ENCODE measurements at regions not wholly inside any gene's neighbourhood (a gene's known extent, or its start where the extent isn't known, plus 50 kb on each side); places are given as distances from the start of the nearest gene placed in this dataset.
"Not testable (repeated sequence)": the region's sequence is repeated elsewhere in the genome, so short reads cannot be mapped to it uniquely, and the experiment has no call there.

GRCh38 chr11:33553486-33553885, 147.1 kb downstream of the C11orf91 start:
- no peak for DNase-seq

- no peak for DNase-seq
These were observed 147.9 kb downstream of the C11orf91 start for GRCh38 chr11:33552756-33553155.

GRCh38 chr11:33551051-33551450, 149.6 kb downstream of the C11orf91 start:
- DNase-seq: no peak

GRCh38 chr11:33549483-33549882, 151.1 kb downstream of the C11orf91 start:
- DNase-seq: no peak

- no peak for DNase-seq
These were observed 154.7 kb downstream of the C11orf91 start for GRCh38 chr11:33545931-33546330.

- DNase-seq: no peak
These were observed 155.8 kb downstream of the C11orf91 start for GRCh38 chr11:33544593-33545373.

GRCh38 chr11:33543823-33544222, 156.8 kb downstream of the C11orf91 start:
- no peak for DNase-seq

GRCh38 chr11:33542921-33543320, 157.7 kb downstream of the C11orf91 start:
- peak; percentile 15 to 74 for DNase-seq

- DNase-seq: no peak
These were observed 159.4 kb downstream of the C11orf91 start for GRCh38 chr11:33540946-33541915.

- no peak for DNase-seq
These were observed 160.2 kb downstream of the C11orf91 start for GRCh38 chr11:33540427-33540826.

GRCh38 chr11:33539751-33540150, 160.9 kb downstream of the C11orf91 start:
- DNase-seq: no peak

- no peak for DNase-seq
These were observed 161.9 kb downstream of the C11orf91 start for GRCh38 chr11:33538726-33539125.

- DNase-seq: no peak
These were observed 164.4 kb downstream of the C11orf91 start for GRCh38 chr11:33536178-33536577.

GRCh38 chr11:33534575-33534974, 166.1 kb downstream of the C11orf91 start:
- DNase-seq: no peak

GRCh38 chr11:33533386-33534052, 167.1 kb downstream of the C11orf91 start:
- peak; percentile 70 to 77 for DNase-seq

- DNase-seq: peak in 1 of 2 experiments; percentile 70
These were observed 167.8 kb downstream of the C11orf91 start for GRCh38 chr11:33532720-33533385.

- no peak for DNase-seq
These were observed 168.4 kb downstream of the C11orf91 start for GRCh38 chr11:33532257-33532656.

GRCh38 chr11:33531743-33532181, 168.9 kb downstream of the C11orf91 start:
- DNase-seq: no peak

- DNase-seq: no peak
These were observed 169.8 kb downstream of the C11orf91 start for GRCh38 chr11:33530815-33531214.

- no peak for DNase-seq
These were observed 171.2 kb downstream of the C11orf91 start for GRCh38 chr11:33529461-33529860.

- not testable (repeated sequence) for DNase-seq
These were observed 172.9 kb downstream of the C11orf91 start for GRCh38 chr11:33527738-33528137.

- no peak for DNase-seq
These were observed 174.8 kb downstream of the C11orf91 start for GRCh38 chr11:33525789-33526188.

- no peak for DNase-seq
These were observed 179.2 kb downstream of the C11orf91 start for GRCh38 chr11:33521384-33521783.

Data from NCI-H526 (cell line).